Liver (tissue), 7 donors: ENCODE measurements at regions not wholly inside any gene's neighbourhood (a gene's known extent, or its start where the extent isn't known, plus 50 kb on each side); places are given as distances from the start of the nearest gene placed in this dataset.

ENCODE experiments used
- DNase-seq: peaks from one replicate; pipeline ENCODE4 v3.0.0-alpha.2; 2017; ENCODE audit warnings: low spot score
- H3K27ac ChIP-seq, 2 donors: one replicate each; pipeline ENCODE4 v1.7.0; 2013; ENCODE audit warnings: inconsistent platforms in 2 of 2, low read length in 2 of 2, control low read depth in 1 of 2, low read depth in 1 of 2, mild to moderate bottlenecking in 1 of 2
- H3K27me3 ChIP-seq, 4 donors: one replicate each; pipeline versions ENCODE4 v1.6.1 to v1.7.0; 2013; ENCODE audit warnings: low read length in 3 of 4, inconsistent platforms in 1 of 4, mild to moderate bottlenecking in 1 of 4, moderate library complexity in 1 of 4; ENCODE audit not compliant: control insufficient read depth in 4 of 4, insufficient read depth in 4 of 4
- H3K36me3 ChIP-seq, 4 donors: one replicate each; pipeline versions ENCODE4 v1.6.1 to v1.7.0; 2013; ENCODE audit warnings: low read length in 3 of 4, mild to moderate bottlenecking in 3 of 4, low read depth in 1 of 4, moderate library complexity in 1 of 4; ENCODE audit not compliant: control insufficient read depth in 4 of 4, insufficient read depth in 3 of 4
- H3K4me1 ChIP-seq, 4 donors: one replicate each; pipeline versions ENCODE4 v1.6.1 to v1.7.0; 2013; ENCODE audit warnings: low read length in 3 of 4, mild to moderate bottlenecking in 3 of 4, moderate library complexity in 1 of 4; ENCODE audit not compliant: control insufficient read depth in 4 of 4, insufficient read depth in 4 of 4
- H3K4me3 ChIP-seq, 3 donors: one replicate each; pipeline versions ENCODE4 v1.6.1 to v1.7.0; 2013; ENCODE audit warnings: low read length in 3 of 3, control low read depth in 1 of 3, low read depth in 1 of 3, mild to moderate bottlenecking in 1 of 3
- H3K9ac ChIP-seq, 2 donors: one replicate each; pipeline ENCODE4 v1.7.0; 2013; ENCODE audit warnings: low read length in 2 of 2, mild to moderate bottlenecking in 2 of 2, moderate library complexity in 2 of 2, control low read depth in 1 of 2, low read depth in 1 of 2
- H3K9me3 ChIP-seq, 4 donors: one replicate each; pipeline versions ENCODE4 v1.6.1 to v1.7.0; 2013; ENCODE audit warnings: low read length in 3 of 4; ENCODE audit not compliant: control insufficient read depth in 4 of 4
- EGR1 ChIP-seq, 2 donors: IDR thresholded peaks; 2 replicates each; pipeline ENCODE4 v1.6.1; 2016 to 2018; ENCODE audit warnings: antibody characterized with exemption in 2 of 2, low read depth in 2 of 2
- FOXA1 ChIP-seq: IDR thresholded peaks from 2 replicates; pipeline ENCODE4 v1.6.1; 2016; ENCODE audit warnings: antibody characterized with exemption
- FOXA2 ChIP-seq: IDR thresholded peaks from 2 replicates; pipeline ENCODE4 v1.6.1; 2016; ENCODE audit warnings: antibody characterized with exemption
- GABPA ChIP-seq, 2 donors: IDR thresholded peaks in 1 of 2; conservative IDR thresholded peaks in 1 of 2; 2 replicates each; pipeline ENCODE4 v1.6.1; 2016; ENCODE audit warnings: antibody characterized with exemption in 2 of 2, mild to moderate bottlenecking in 1 of 2, moderate library complexity in 1 of 2
- HNF4A ChIP-seq, 2 donors: conservative IDR thresholded peaks; 2 replicates each; pipeline ENCODE4 v1.6.1; 2016; ENCODE audit warnings: antibody characterized with exemption in 2 of 2, mild to moderate bottlenecking in 2 of 2
- HNF4G ChIP-seq: IDR thresholded peaks from 2 replicates; pipeline ENCODE4 v1.6.1; 2016; ENCODE audit warnings: antibody characterized with exemption
- JUND ChIP-seq, 2 donors: IDR thresholded peaks; 2 replicates each; pipeline ENCODE4 v1.6.1; 2016; ENCODE audit warnings: antibody characterized with exemption in 2 of 2
- NR2F2 ChIP-seq: IDR thresholded peaks from 2 replicates; pipeline ENCODE4 v1.6.1; 2016; ENCODE audit warnings: antibody characterized with exemption
- RAD21 ChIP-seq, 2 donors: IDR thresholded peaks; 2 replicates each; pipeline ENCODE4 v1.6.1; 2016; ENCODE audit warnings: antibody characterized with exemption in 2 of 2, mild to moderate bottlenecking in 2 of 2
- RXRA ChIP-seq, 2 donors: IDR thresholded peaks; 2 replicates each; pipeline ENCODE4 v1.6.1; 2017 to 2018; ENCODE audit warnings: antibody characterized with exemption in 2 of 2, mild to moderate bottlenecking in 1 of 2
- SP1 ChIP-seq: IDR thresholded peaks from 2 replicates; pipeline ENCODE4 v1.6.1; 2018; ENCODE audit warnings: antibody characterized with exemption, mild to moderate bottlenecking
- TAF1 ChIP-seq: conservative IDR thresholded peaks from 2 replicates; pipeline ENCODE4 v1.6.1; 2016; ENCODE audit warnings: antibody characterized with exemption, mild to moderate bottlenecking
- YY1 ChIP-seq: IDR thresholded peaks from 2 replicates; pipeline ENCODE4 v1.6.1; 2016; ENCODE audit warnings: antibody characterized with exemption, mild to moderate bottlenecking
- WGBS: extraction: QIAGEN DNeasy Blood & Tissue Kit; methylation state at CpG from one replicate; pipeline ENCODE4 v1.1.7; 2013; 5-methylcytosine and 5-hydroxymethylcytosine counted together
- TF ChIP-seq, protein P1 (sequence below): IDR thresholded peaks from 2 replicates; pipeline ENCODE4 v1.6.1; 2016; ENCODE audit warnings: antibody characterized with exemption, mild to moderate bottlenecking
- TF ChIP-seq, protein P2 (sequence below): IDR thresholded peaks from 2 replicates; pipeline ENCODE4 v1.6.1; 2016; ENCODE audit warnings: antibody characterized with exemption
- TF ChIP-seq, protein P3 (sequence below): IDR thresholded peaks from 2 replicates; pipeline ENCODE4 v1.6.1; 2016; ENCODE audit warnings: antibody characterized with exemption
- TF ChIP-seq, protein P4 (sequence below): IDR thresholded peaks from 2 replicates; pipeline ENCODE4 v1.6.1; 2016; ENCODE audit warnings: antibody characterized with exemption
- donor health status: healthy.
- donor health status: healthy.
- donor health status: healthy.
- donor health status: healthy.

DNA sequence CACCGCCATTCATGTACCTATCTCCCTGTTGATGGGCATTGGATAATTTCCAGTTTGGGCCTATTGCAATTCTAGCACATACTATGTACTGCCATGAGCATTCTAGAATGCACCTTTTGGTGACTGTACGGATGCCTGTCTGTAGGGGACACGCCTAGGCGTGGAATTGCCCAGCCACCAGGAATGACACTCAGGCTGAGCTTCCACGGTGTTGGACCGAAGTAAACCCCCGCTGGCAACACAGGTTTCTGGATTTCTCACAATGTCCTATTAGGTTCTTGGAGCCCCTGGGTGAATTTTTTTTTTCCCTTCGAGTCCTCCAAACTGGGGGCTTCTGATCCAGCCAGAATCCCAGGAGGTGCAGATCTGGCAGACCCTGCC is 146.6 kb downstream of the IRF8 start:
- H3K4me3 ChIP-seq: no peak overlapping the region
- TF ChIP-seq YY1 (no peak), JUND (IDR thresholded peaks at IDR 0.05) (no peak), SP1 (no peak), RXRA (IDR thresholded peaks at IDR 0.05) (no peak), FOXA2 (no peak), HNF4G (no peak), TAF1 (no peak), NR2F2 (no peak), HNF4A (conservative IDR thresholded peaks at IDR 0.05) (no peak), RAD21 (IDR thresholded peaks at IDR 0.05) (no peak), FOXA1 (no peak), EGR1 (IDR thresholded peaks at IDR 0.05; ENCODE audit: low read depth in 2 of 2) (no peak)
- TF ChIP-seq, protein P1, sequence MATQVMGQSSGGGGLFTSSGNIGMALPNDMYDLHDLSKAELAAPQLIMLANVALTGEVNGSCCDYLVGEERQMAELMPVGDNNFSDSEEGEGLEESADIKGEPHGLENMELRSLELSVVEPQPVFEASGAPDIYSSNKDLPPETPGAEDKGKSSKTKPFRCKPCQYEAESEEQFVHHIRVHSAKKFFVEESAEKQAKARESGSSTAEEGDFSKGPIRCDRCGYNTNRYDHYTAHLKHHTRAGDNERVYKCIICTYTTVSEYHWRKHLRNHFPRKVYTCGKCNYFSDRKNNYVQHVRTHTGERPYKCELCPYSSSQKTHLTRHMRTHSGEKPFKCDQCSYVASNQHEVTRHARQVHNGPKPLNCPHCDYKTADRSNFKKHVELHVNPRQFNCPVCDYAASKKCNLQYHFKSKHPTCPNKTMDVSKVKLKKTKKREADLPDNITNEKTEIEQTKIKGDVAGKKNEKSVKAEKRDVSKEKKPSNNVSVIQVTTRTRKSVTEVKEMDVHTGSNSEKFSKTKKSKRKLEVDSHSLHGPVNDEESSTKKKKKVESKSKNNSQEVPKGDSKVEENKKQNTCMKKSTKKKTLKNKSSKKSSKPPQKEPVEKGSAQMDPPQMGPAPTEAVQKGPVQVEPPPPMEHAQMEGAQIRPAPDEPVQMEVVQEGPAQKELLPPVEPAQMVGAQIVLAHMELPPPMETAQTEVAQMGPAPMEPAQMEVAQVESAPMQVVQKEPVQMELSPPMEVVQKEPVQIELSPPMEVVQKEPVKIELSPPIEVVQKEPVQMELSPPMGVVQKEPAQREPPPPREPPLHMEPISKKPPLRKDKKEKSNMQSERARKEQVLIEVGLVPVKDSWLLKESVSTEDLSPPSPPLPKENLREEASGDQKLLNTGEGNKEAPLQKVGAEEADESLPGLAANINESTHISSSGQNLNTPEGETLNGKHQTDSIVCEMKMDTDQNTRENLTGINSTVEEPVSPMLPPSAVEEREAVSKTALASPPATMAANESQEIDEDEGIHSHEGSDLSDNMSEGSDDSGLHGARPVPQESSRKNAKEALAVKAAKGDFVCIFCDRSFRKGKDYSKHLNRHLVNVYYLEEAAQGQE: no peak
- TF ChIP-seq, protein P2, sequence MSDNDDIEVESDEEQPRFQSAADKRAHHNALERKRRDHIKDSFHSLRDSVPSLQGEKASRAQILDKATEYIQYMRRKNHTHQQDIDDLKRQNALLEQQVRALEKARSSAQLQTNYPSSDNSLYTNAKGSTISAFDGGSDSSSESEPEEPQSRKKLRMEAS: no peak
- TF ChIP-seq, protein P3, sequence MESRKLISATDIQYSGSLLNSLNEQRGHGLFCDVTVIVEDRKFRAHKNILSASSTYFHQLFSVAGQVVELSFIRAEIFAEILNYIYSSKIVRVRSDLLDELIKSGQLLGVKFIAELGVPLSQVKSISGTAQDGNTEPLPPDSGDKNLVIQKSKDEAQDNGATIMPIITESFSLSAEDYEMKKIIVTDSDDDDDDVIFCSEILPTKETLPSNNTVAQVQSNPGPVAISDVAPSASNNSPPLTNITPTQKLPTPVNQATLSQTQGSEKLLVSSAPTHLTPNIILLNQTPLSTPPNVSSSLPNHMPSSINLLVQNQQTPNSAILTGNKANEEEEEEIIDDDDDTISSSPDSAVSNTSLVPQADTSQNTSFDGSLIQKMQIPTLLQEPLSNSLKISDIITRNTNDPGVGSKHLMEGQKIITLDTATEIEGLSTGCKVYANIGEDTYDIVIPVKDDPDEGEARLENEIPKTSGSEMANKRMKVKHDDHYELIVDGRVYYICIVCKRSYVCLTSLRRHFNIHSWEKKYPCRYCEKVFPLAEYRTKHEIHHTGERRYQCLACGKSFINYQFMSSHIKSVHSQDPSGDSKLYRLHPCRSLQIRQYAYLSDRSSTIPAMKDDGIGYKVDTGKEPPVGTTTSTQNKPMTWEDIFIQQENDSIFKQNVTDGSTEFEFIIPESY: no peak
- no peaks in the 10 kb centered on the region for H3K36me3 ChIP-seq
- WGBS: 83% methylated on average over 8 of the region's 8 CpGs
- H3K9ac ChIP-seq: no peak overlapping the region
- no peaks in the 10 kb centered on the region for H3K4me1 ChIP-seq
- H3K27me3 ChIP-seq: peaks cover 0 to 17% (median 2%) of the 10 kb centered on the region in 4 donors
- no peak overlapping the region for H3K27ac ChIP-seq
- no peaks in the 10 kb centered on the region for H3K9me3 ChIP-seq
- no peak for DNase-seq

DNA sequence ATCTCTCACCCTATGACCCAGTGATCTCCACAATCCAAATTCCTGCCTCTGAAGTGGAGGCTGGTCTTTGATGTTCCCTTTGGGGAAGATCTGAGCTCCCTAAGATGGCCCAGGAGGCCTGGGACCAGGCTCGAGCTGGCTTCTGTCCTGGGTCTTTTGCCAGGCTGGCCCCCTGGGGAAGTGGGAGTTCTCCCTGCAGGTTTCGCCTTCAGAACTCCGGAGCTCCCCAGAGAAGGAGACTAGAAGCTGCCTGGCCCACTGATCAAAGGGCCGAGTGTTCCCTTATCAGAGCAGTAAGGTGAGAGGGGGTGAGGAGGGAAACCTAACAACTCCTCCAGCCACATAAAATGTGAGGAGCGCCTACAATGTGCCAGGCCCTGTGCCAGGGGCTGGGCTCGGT is 147.1 kb downstream of the IRF8 start:
- 58% methylated on average over 6 of the region's 6 CpGs for WGBS
- Histone ChIP-seq H3K4me1 (no peaks in the 10 kb centered on the region), H3K4me3 (no peak overlapping the region), H3K9me3 (no peaks in the 10 kb centered on the region), H3K9ac (no peak overlapping the region), H3K36me3 (no peaks in the 10 kb centered on the region), H3K27me3 (peaks cover 0 to 18% (median 2%) of the 10 kb centered on the region in 4 donors), H3K27ac (no peak overlapping the region)
- TF ChIP-seq HNF4G (no peak), FOXA2 (no peak), HNF4A (conservative IDR thresholded peaks at IDR 0.05) (no peak), RAD21 (IDR thresholded peaks at IDR 0.05) (no peak), GABPA (IDR thresholded peaks at IDR 0.05 in 1 of 2, conservative IDR thresholded peaks at IDR 0.05 in 1 of 2) (no peak), EGR1 (IDR thresholded peaks at IDR 0.05; ENCODE audit: low read depth in 2 of 2) (no peak), TAF1 (no peak), YY1 (no peak), RXRA (IDR thresholded peaks at IDR 0.05) (no peak), SP1 (no peak)
- TF ChIP-seq, protein P3: no peak
- TF ChIP-seq, protein P1: no peak
- TF ChIP-seq, protein P4, sequence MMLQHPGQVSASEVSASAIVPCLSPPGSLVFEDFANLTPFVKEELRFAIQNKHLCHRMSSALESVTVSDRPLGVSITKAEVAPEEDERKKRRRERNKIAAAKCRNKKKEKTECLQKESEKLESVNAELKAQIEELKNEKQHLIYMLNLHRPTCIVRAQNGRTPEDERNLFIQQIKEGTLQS: no peak
- no peak for DNase-seq
